ENCODE measurements at regions not wholly inside any gene's neighbourhood (a gene's known extent, or its start where the extent isn't known, plus 50 kb on each side); places are given as distances from the start of the nearest gene placed in this dataset.

DNA sequence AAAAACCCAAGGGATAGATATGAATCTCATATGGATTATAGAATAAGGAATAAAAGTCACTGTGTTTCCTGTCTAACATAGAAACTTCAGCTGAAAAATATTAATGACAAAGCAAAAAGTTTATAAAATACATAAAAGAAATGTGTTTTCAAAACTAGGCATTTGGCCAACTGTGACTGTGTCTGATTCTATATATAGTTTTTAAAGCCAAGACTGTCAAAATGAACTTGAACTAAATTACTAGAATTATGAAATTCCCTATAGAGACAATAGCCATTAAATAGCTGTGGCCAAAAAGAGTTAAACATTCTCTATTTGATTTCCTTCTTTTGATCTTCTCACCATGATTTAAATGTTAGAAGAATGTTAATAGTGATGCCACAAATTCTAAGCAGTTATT, 311.2 kb upstream of the SEMA3D start:
- no peaks in the 10 kb centered on the region for H3K4me1 ChIP-seq
- no peaks in the 10 kb centered on the region for H3K27me3 ChIP-seq
- TF ChIP-seq POLR2A (IDR thresholded peaks at IDR 0.05) (no peak), CTCF (IDR thresholded peaks at IDR 0.05) (no peak), POLR2AphosphoS5 (IDR thresholded peaks at IDR 0.05) (no peak)
- H3K36me3 ChIP-seq: no peaks in the 10 kb centered on the region
- H3K27ac ChIP-seq: no peak overlapping the region
- peaks cover 7 to 9% of the 10 kb centered on the region in 2 donors for H3K9me3 ChIP-seq
- no peak for DNase-seq (ENCODE audit: low spot score in 2 of 2)
- H3K4me3 ChIP-seq: no peak overlapping the region
- intact Hi-C loops (cut with DNase I; ENCODE audit: low total_unique reads): no loop called here

DNA sequence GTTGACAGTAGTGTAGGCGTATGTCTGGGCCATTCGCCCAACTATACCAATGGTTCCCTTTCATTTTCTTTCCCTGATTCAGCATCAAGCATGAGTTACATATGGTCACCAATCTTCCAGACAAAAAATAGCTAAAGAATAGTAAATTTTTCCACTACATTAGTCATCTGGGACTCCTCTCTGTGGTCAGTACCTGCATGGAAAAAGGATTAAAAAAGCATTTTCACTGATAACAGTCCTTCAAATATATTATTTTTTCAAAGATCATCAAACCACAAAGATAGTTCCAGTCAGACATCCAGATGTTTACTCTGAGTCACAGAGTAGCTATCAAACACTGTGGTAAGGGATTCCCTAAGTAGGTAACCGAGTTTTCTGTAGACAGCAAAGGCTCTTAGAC, 302.6 kb upstream of the SEMA3D start:
- no peaks in the 10 kb centered on the region for H3K27me3 ChIP-seq
- intact Hi-C loops (cut with DNase I; ENCODE audit: low total_unique reads): no loop called here
- H3K4me3 ChIP-seq: no peak overlapping the region
- no peak overlapping the region for H3K27ac ChIP-seq
- H3K36me3 ChIP-seq: no peaks in the 10 kb centered on the region
- DNase-seq (ENCODE audit: low spot score in 2 of 2): no peak
- H3K4me1 ChIP-seq: no peaks in the 10 kb centered on the region
- peaks cover 0 to 8% of the 10 kb centered on the region in 2 donors for H3K9me3 ChIP-seq
- no peak for TF ChIP-seq POLR2A (IDR thresholded peaks at IDR 0.05)

DNA sequence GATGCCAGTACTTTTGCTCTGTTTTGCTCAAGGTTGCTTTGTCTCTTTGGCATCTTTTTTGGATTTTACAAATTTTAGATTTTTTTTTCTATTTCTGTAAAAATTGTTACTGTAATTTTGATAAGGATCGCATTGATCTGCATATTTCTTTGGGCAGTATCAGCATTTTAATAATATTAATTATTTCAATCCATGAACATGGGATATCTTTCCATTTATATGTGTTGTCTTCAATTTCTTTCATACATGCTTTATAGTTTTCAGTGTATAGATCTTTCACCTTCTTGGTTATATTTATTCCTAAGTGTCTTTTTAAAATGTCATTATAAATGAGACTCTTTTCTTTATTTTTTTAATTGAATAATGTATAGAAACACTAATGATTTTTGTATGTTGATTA, 301.6 kb upstream of the SEMA3D start:
- Histone ChIP-seq H3K27ac (no peak overlapping the region), H3K4me3 (no peak overlapping the region), H3K9me3 (peaks cover 0 to 8% of the 10 kb centered on the region in 2 donors), H3K27me3 (no peaks in the 10 kb centered on the region), H3K4me1 (no peaks in the 10 kb centered on the region), H3K36me3 (no peaks in the 10 kb centered on the region)
- intact Hi-C loops (cut with DNase I; ENCODE audit: low total_unique reads): no loop called here
- no peak for DNase-seq (ENCODE audit: low spot score in 2 of 2)
- no peak for TF ChIP-seq POLR2A (IDR thresholded peaks at IDR 0.05)
- TF ChIP-seq POLR2AphosphoS5 (IDR thresholded peaks at IDR 0.05): no peak
- no peak for TF ChIP-seq CTCF (IDR thresholded peaks at IDR 0.05)

DNA sequence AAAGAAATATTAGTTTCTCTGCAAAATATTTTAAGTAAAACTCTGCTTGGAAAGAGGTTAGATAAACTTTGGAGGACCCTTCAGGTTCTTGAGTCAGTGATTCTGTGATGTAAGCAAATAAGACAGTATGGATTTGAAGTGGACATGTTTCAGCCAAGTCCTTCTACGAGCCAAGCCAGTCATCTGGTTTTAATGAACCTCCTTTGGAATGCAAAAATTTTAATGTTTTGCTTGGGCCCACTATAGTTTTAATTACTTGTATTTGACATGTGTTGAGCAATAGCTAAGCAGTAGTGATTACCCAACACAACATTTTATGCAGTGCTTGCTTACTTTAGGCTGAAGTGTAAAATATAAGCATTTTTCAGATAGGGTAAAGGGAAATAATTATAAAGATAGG, 296.3 kb upstream of the SEMA3D start:
- Histone ChIP-seq H3K4me1 (no peaks in the 10 kb centered on the region), H3K36me3 (no peaks in the 10 kb centered on the region), H3K4me3 (no peak overlapping the region), H3K9me3 (peaks cover 0 to 5% of the 10 kb centered on the region in 2 donors), H3K27ac (no peak overlapping the region), H3K27me3 (no peaks in the 10 kb centered on the region)
- no peak for DNase-seq (ENCODE audit: low spot score in 2 of 2)
- intact Hi-C loops (cut with DNase I; ENCODE audit: low total_unique reads): no loop called here
- TF ChIP-seq POLR2A (IDR thresholded peaks at IDR 0.05) (no peak), CTCF (IDR thresholded peaks at IDR 0.05) (no peak), POLR2AphosphoS5 (IDR thresholded peaks at IDR 0.05) (no peak)

- no peak overlapping the region for H3K4me3 ChIP-seq
- no peaks in the 10 kb centered on the region for H3K4me1 ChIP-seq
- no peak overlapping the region for H3K27ac ChIP-seq
- TF ChIP-seq POLR2A (IDR thresholded peaks at IDR 0.05): no peak
- no peak for TF ChIP-seq POLR2AphosphoS5 (IDR thresholded peaks at IDR 0.05)
- TF ChIP-seq CTCF (IDR thresholded peaks at IDR 0.05): no peak
- DNase-seq (ENCODE audit: low spot score in 2 of 2): no peak
- no peaks in the 10 kb centered on the region for H3K27me3 ChIP-seq
- H3K9me3 ChIP-seq: no peaks in the 10 kb centered on the region
- no peaks in the 10 kb centered on the region for H3K36me3 ChIP-seq
- intact Hi-C loops (cut with DNase I; ENCODE audit: low total_unique reads): no loop called here
Observed at GRCh38 chr7:85480666-85481065, 293.8 kb upstream of the SEMA3D start.

All from breast epithelium (tissue), 4 donors.